ENCODE measurements at regions not wholly inside any gene's neighbourhood (a gene's known extent, or its start where the extent isn't known, plus 50 kb on each side); places are given as distances from the start of the nearest gene placed in this dataset.
A peak's percentile ranks its signal among the peaks of the same experiment; 100 is the strongest.

GRCh38 chr20:22389836-22390542 is 194.4 kb downstream of the FOXA2 start:
- in situ Hi-C loops (cut with HindIII; ENCODE audit: low pct_unique_long_range_greater_than_20kb, low sequenced_read_pairs), result no loop called here
- DNase-seq (ENCODE audit: low read depth), result peak; percentile 72

- DNase-seq (ENCODE audit: low read depth), result no peak
- in situ Hi-C loops (cut with HindIII; ENCODE audit: low pct_unique_long_range_greater_than_20kb, low sequenced_read_pairs), result no loop called here
Observed at GRCh38 chr20:22387452-22387851, 196.9 kb downstream of the FOXA2 start.

GRCh38 chr20:22386306-22386623 is 198.1 kb downstream of the FOXA2 start:
- in situ Hi-C loops (cut with HindIII; ENCODE audit: low pct_unique_long_range_greater_than_20kb, low sequenced_read_pairs), result no loop called here
- DNase-seq (ENCODE audit: low read depth), result no peak

- in situ Hi-C loops (cut with HindIII; ENCODE audit: low pct_unique_long_range_greater_than_20kb, low sequenced_read_pairs), result no loop called here
- DNase-seq (ENCODE audit: low read depth), result peak; percentile 32
Observed at GRCh38 chr20:22385602-22386305, 198.6 kb downstream of the FOXA2 start.

- DNase-seq (ENCODE audit: low read depth), result no peak
- in situ Hi-C loops (cut with HindIII; ENCODE audit: low pct_unique_long_range_greater_than_20kb, low sequenced_read_pairs), result no loop called here
Observed at GRCh38 chr20:22384978-22385377, 199.4 kb downstream of the FOXA2 start.

- DNase-seq (ENCODE audit: low read depth), result no peak
- in situ Hi-C loops (cut with HindIII; ENCODE audit: low pct_unique_long_range_greater_than_20kb, low sequenced_read_pairs), result no loop called here
Observed at GRCh38 chr20:22383156-22383555, 201.2 kb downstream of the FOXA2 start.

- DNase-seq (ENCODE audit: low read depth), result no peak
- in situ Hi-C loops (cut with HindIII; ENCODE audit: low pct_unique_long_range_greater_than_20kb, low sequenced_read_pairs), result no loop called here
Observed at GRCh38 chr20:22382742-22383141, 201.6 kb downstream of the FOXA2 start.

- in situ Hi-C loops (cut with HindIII; ENCODE audit: low pct_unique_long_range_greater_than_20kb, low sequenced_read_pairs), result no loop called here
- DNase-seq (ENCODE audit: low read depth), result no peak
Observed at GRCh38 chr20:22381812-22382416, 202.5 kb downstream of the FOXA2 start.

GRCh38 chr20:22379472-22379871 is 204.9 kb downstream of the FOXA2 start:
- peak; percentile 16 for DNase-seq (ENCODE audit: low read depth)
- in situ Hi-C loops (cut with HindIII; ENCODE audit: low pct_unique_long_range_greater_than_20kb, low sequenced_read_pairs), result no loop called here

GRCh38 chr20:22374678-22375590 is 209.4 kb downstream of the FOXA2 start:
- in situ Hi-C loops (cut with HindIII; ENCODE audit: low pct_unique_long_range_greater_than_20kb, low sequenced_read_pairs), result no loop called here
- no peak for DNase-seq (ENCODE audit: low read depth)

GRCh38 chr20:22374066-22374465 is 210.3 kb downstream of the FOXA2 start:
- in situ Hi-C loops (cut with HindIII; ENCODE audit: low pct_unique_long_range_greater_than_20kb, low sequenced_read_pairs), result no loop called here
- no peak for DNase-seq (ENCODE audit: low read depth)

- DNase-seq (ENCODE audit: low read depth), result no peak
- in situ Hi-C loops (cut with HindIII; ENCODE audit: low pct_unique_long_range_greater_than_20kb, low sequenced_read_pairs), result no loop called here
Observed at GRCh38 chr20:22373164-22373895, 211.0 kb downstream of the FOXA2 start.

GRCh38 chr20:22371843-22372242 is 212.5 kb downstream of the FOXA2 start:
- in situ Hi-C loops (cut with HindIII; ENCODE audit: low pct_unique_long_range_greater_than_20kb, low sequenced_read_pairs), result no loop called here
- no peak for DNase-seq (ENCODE audit: low read depth)

- no peak for DNase-seq (ENCODE audit: low read depth)
- in situ Hi-C loops (cut with HindIII; ENCODE audit: low pct_unique_long_range_greater_than_20kb, low sequenced_read_pairs), result no loop called here
Observed at GRCh38 chr20:22370137-22370536, 214.2 kb downstream of the FOXA2 start.

- in situ Hi-C loops (cut with HindIII; ENCODE audit: low pct_unique_long_range_greater_than_20kb, low sequenced_read_pairs), result no loop called here
- no peak for DNase-seq (ENCODE audit: low read depth)
Observed at GRCh38 chr20:22369100-22369499, 215.3 kb downstream of the FOXA2 start.

- in situ Hi-C loops (cut with HindIII; ENCODE audit: low pct_unique_long_range_greater_than_20kb, low sequenced_read_pairs), result no loop called here
- no peak for DNase-seq (ENCODE audit: low read depth)
Observed at GRCh38 chr20:22368235-22368634, 216.1 kb downstream of the FOXA2 start.

GRCh38 chr20:22366631-22367030 is 217.7 kb downstream of the FOXA2 start:
- DNase-seq (ENCODE audit: low read depth), result no peak
- in situ Hi-C loops (cut with HindIII; ENCODE audit: low pct_unique_long_range_greater_than_20kb, low sequenced_read_pairs), result no loop called here

GRCh38 chr20:22354647-22355046 is 229.7 kb downstream of the FOXA2 start:
- in situ Hi-C loops (cut with HindIII; ENCODE audit: low pct_unique_long_range_greater_than_20kb, low sequenced_read_pairs), result no loop called here
- no peak for DNase-seq (ENCODE audit: low read depth)
